ENCODE measurements at regions not wholly inside any gene's neighbourhood (a gene's known extent, or its start where the extent isn't known, plus 50 kb on each side); places are given as distances from the start of the nearest gene placed in this dataset.

DNA sequence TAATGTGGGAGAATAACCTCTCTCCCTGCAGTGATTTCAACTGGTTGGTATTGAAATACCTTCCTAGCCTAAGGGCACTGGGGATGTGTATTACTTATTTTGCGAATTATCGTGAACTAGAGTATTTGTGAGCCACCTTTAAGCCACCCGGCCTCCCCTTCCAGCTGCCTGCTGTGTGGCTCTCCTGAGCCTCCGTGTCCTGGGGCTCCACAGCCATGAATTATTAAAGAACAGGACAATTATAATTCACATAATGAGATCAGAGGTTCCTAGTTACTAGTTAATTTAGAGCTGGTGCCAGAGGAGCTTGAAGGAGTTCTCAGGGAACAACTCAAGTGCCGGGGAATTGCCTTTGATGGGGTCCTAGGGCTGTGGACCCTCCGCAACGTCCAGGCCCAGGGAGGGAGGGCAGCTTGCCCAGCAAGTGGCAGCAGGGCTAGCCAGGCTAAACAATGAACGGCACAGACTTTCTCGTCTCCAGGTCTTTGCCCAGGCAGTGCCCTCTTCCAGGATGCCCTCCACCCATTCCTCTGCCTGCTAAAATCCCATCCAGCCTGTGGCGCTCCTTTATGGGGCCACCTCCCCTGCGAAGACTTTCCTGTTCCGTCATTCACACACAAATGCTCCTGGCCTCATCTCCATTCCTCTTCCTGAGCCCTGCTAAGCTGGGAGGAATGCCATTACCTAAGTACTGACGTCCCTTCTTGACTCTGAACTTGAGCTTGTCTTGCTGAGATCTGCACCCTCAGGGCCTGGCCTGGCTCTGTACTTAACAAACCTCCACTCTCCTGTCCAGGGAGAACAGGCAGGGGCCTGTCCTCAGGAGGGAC is 91.5 kb downstream of the RTL6 start:
- Mint-ChIP-seq H3K4me3 (no peak overlapping the region), H3K4me1 (no peaks in the 10 kb centered on the region), H3K27ac (peak overlapping the region in 1 of 9 donors; percentile 5), H3K27me3 (peaks cover 0 to 3% (median 0%) of the 10 kb centered on the region in 5 donors), H3K36me3 (no peaks in the 10 kb centered on the region), H3K9me3 (no peaks in the 10 kb centered on the region)
- DNase-seq (no peak), ATAC-seq (no peak)
- ChIA-PET POLR2A (no interaction called here), CTCF (no interaction called here)
- intact Hi-C loops (cut with micrococcal nuclease), result no loop called here
- Histone ChIP-seq H3K4me1 (ENCODE audit: control insufficient read depth in 2 of 2, insufficient read depth in 2 of 2, low read length in 2 of 2) (no peaks in the 10 kb centered on the region), H3K9me3 (ENCODE audit: control insufficient read depth in 2 of 3, low read length in 3 of 3) (no peaks in the 10 kb centered on the region), H3K27me3 (ENCODE audit: control insufficient read depth in 2 of 2, insufficient read depth in 2 of 2, low read length in 2 of 2) (no peaks in the 10 kb centered on the region), H3K36me3 (ENCODE audit: control insufficient read depth in 2 of 3, insufficient read depth in 3 of 3, low read length in 3 of 3) (no peaks in the 10 kb centered on the region), H3K27ac (ENCODE audit: low read depth, low read length) (no peak overlapping the region), H3K4me3 (ENCODE audit: low read length) (no peak overlapping the region)

- no peaks in the 10 kb centered on the region for H3K27me3 ChIP-seq (ENCODE audit: control insufficient read depth in 2 of 2, insufficient read depth in 2 of 2, low read length in 2 of 2)
- DNase-seq (no peak), ATAC-seq (no peak)
- H3K4me3 ChIP-seq (ENCODE audit: low read length), result no peak overlapping the region
- ChIA-PET POLR2A (no interaction called here), CTCF (no interaction called here)
- H3K36me3 ChIP-seq (ENCODE audit: control insufficient read depth in 2 of 3, insufficient read depth in 3 of 3, low read length in 3 of 3), result no peaks in the 10 kb centered on the region
- H3K27ac ChIP-seq (ENCODE audit: low read depth, low read length), result no peak overlapping the region
- Mint-ChIP-seq H3K4me3 (no peak overlapping the region), H3K4me1 (no peaks in the 10 kb centered on the region), H3K9me3 (no peaks in the 10 kb centered on the region), H3K27me3 (peaks cover 0 to 3% (median 0%) of the 10 kb centered on the region in 5 donors), H3K27ac (no peak overlapping the region), H3K36me3 (no peaks in the 10 kb centered on the region)
- no peaks in the 10 kb centered on the region for H3K4me1 ChIP-seq (ENCODE audit: control insufficient read depth in 2 of 2, insufficient read depth in 2 of 2, low read length in 2 of 2)
- intact Hi-C loops (cut with micrococcal nuclease), result no loop called here
- no peaks in the 10 kb centered on the region for H3K9me3 ChIP-seq (ENCODE audit: control insufficient read depth in 2 of 3, low read length in 3 of 3)
These were observed 92.4 kb downstream of the RTL6 start for GRCh38 chr22:44405661-44406060.

DNA sequence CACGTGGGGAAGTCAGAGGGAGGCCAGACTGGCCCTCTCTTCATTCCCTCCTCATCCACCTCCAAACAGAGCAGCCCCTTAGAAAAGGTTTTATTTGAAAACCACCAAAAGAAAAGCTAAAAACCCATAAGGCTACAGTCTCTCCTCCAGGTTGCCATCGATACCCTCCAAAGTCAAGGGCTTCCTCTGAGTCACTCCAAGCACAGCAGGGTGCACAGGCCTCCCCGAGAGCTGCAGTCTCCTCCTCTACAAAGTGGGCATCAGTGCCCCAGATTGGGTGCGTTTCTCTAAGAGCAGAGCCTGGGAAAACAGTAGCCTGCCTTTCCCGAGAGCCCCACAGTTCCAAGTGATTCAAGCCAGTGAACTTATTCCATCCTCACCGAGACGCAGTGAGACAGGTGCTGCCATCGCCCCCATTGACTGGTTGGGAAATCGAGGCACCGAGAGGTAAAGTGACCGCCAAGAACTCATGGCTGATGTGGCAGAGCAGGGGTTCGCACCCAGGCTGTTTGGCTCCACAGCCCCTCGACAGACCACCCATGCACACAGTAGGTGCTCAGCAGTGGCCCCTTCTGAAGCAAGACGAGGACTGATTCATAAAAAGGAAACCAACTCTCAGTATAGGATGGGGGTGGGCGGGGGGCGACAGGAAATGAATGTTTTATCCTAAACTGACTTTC is 91.7 kb upstream of the SHISAL1 start:
- no peaks in the 10 kb centered on the region for H3K9me3 ChIP-seq (ENCODE audit: control insufficient read depth in 2 of 3, low read length in 3 of 3)
- no peaks in the 10 kb centered on the region for H3K36me3 ChIP-seq (ENCODE audit: control insufficient read depth in 2 of 3, insufficient read depth in 3 of 3, low read length in 3 of 3)
- POLR2A ChIA-PET, result no interaction called here
- no peak overlapping the region for H3K4me3 Mint-ChIP-seq
- H3K27me3 ChIP-seq (ENCODE audit: control insufficient read depth in 2 of 2, insufficient read depth in 2 of 2, low read length in 2 of 2), result no peaks in the 10 kb centered on the region
- no peaks in the 10 kb centered on the region for H3K4me1 ChIP-seq (ENCODE audit: control insufficient read depth in 2 of 2, insufficient read depth in 2 of 2, low read length in 2 of 2)
- no peak for DNase-seq
- H3K9me3 Mint-ChIP-seq, result no peaks in the 10 kb centered on the region
- H3K36me3 Mint-ChIP-seq, result no peaks in the 10 kb centered on the region
- ATAC-seq, result no peak
- H3K4me1 Mint-ChIP-seq, result no peaks in the 10 kb centered on the region
- CTCF ChIA-PET, result no interaction called here
- no peak overlapping the region for H3K27ac Mint-ChIP-seq
- intact Hi-C loops (cut with micrococcal nuclease), result no loop called here
- peaks cover 0 to 3% (median 0%) of the 10 kb centered on the region in 5 donors for H3K27me3 Mint-ChIP-seq
- no peak overlapping the region for H3K4me3 ChIP-seq (ENCODE audit: low read length)
- H3K27ac ChIP-seq (ENCODE audit: low read depth, low read length), result no peak overlapping the region

GRCh38 chr22:44403602-44404329 is 91.0 kb upstream of the SHISAL1 start:
- Mint-ChIP-seq H3K27me3 (peaks cover 0 to 3% (median 0%) of the 10 kb centered on the region in 5 donors), H3K27ac (no peak overlapping the region), H3K4me1 (no peaks in the 10 kb centered on the region), H3K9me3 (no peaks in the 10 kb centered on the region), H3K4me3 (no peak overlapping the region), H3K36me3 (no peaks in the 10 kb centered on the region)
- no peaks in the 10 kb centered on the region for H3K27me3 ChIP-seq (ENCODE audit: control insufficient read depth in 2 of 2, insufficient read depth in 2 of 2, low read length in 2 of 2)
- H3K4me1 ChIP-seq (ENCODE audit: control insufficient read depth in 2 of 2, insufficient read depth in 2 of 2, low read length in 2 of 2), result no peaks in the 10 kb centered on the region
- no peaks in the 10 kb centered on the region for H3K9me3 ChIP-seq (ENCODE audit: control insufficient read depth in 2 of 3, low read length in 3 of 3)
- no peak for DNase-seq
- ChIA-PET CTCF (no interaction called here), POLR2A (no interaction called here)
- intact Hi-C loops (cut with micrococcal nuclease), result no loop called here
- H3K36me3 ChIP-seq (ENCODE audit: control insufficient read depth in 2 of 3, insufficient read depth in 3 of 3, low read length in 3 of 3), result no peaks in the 10 kb centered on the region
- no peak overlapping the region for H3K4me3 ChIP-seq (ENCODE audit: low read length)
- no peak overlapping the region for H3K27ac ChIP-seq (ENCODE audit: low read depth, low read length)
- no peak for ATAC-seq

DNA sequence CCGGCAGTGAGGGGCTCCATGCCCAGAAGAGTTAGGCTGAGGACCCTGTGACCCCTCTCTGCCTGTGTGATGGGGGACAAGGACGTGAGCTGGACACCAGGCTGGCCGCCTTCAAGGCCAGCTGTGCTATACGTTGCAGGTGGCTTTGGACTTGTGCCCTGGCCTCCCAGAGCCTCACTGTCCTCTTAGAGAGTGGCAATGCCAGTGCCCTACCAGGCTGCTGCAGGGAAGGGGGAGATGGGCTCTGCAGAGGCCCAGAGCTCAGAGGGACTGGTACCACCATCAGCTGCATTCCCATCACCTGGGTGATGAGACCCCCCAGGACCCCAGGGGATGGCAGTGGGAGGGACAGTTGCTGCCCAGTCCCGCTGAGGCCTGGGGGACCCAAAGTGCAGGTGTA is 90.4 kb upstream of the SHISAL1 start:
- no peaks in the 10 kb centered on the region for H3K27me3 ChIP-seq (ENCODE audit: control insufficient read depth in 2 of 2, insufficient read depth in 2 of 2, low read length in 2 of 2)
- CTCF ChIA-PET, result no interaction called here
- DNase-seq (no peak), ATAC-seq (no peak)
- POLR2A ChIA-PET, result no interaction called here
- intact Hi-C loops (cut with micrococcal nuclease), result no loop called here
- Mint-ChIP-seq H3K36me3 (no peaks in the 10 kb centered on the region), H3K27ac (no peak overlapping the region), H3K9me3 (no peaks in the 10 kb centered on the region), H3K27me3 (peaks cover 0 to 3% (median 0%) of the 10 kb centered on the region in 5 donors), H3K4me3 (no peak overlapping the region), H3K4me1 (no peaks in the 10 kb centered on the region)
- no peak overlapping the region for H3K4me3 ChIP-seq (ENCODE audit: low read length)
- no peaks in the 10 kb centered on the region for H3K9me3 ChIP-seq (ENCODE audit: control insufficient read depth in 2 of 3, low read length in 3 of 3)
- H3K4me1 ChIP-seq (ENCODE audit: control insufficient read depth in 2 of 2, insufficient read depth in 2 of 2, low read length in 2 of 2), result no peaks in the 10 kb centered on the region
- no peak overlapping the region for H3K27ac ChIP-seq (ENCODE audit: low read depth, low read length)
- no peaks in the 10 kb centered on the region for H3K36me3 ChIP-seq (ENCODE audit: control insufficient read depth in 2 of 3, insufficient read depth in 3 of 3, low read length in 3 of 3)

DNA sequence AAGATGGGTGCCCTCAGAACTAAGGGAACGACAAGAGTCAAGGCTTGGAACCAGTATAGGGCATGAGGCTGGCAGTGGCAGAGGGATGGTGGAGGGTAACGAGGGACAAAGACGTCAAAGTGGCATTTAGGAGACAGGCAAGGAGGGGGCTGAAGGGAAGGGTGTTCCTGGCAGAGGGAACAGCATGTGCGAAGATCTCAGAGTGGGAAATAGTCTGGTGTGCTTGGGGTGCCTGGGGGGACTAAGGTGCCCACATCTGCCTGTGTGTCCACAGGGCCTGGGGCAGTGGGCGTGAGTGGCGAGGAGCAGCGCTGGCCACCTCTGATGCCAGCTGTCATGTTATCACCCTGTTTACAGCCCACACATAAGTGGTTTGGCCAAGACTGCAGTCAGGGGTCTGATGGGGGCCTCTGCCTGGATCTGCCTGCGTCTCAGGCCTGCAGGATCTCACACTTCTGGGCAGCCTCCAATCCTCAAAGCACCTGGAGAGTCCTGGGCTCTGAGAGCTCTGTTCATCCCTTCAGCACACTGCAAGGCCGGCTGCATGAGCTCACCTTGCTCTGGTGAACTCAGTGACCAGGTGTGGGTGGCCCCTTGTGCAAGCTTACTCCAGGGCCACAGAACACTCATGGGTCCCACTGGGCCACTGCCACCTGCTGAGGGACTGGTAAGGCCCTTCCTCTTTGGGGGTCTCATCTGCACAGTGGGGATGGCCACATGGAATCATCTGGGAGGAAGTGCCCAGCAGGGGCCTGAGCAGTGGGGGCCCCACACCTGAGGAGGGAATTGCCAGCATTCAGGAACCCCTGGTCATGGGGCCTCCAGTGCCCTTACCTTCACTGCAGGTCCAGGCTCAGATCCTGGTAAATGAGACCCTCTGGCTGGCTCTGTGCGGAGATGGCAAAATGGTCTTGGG is 89.7 kb upstream of the SHISAL1 start:
- POLR2A ChIA-PET, result no interaction called here

More for the DNA sequence above, 89.7 kb upstream of the SHISAL1 start:
- H3K4me3 Mint-ChIP-seq, result no peak overlapping the region
- Histone ChIP-seq H3K36me3 (ENCODE audit: control insufficient read depth in 2 of 3, insufficient read depth in 3 of 3, low read length in 3 of 3) (no peaks in the 10 kb centered on the region), H3K27me3 (ENCODE audit: control insufficient read depth in 2 of 2, insufficient read depth in 2 of 2, low read length in 2 of 2) (no peaks in the 10 kb centered on the region), H3K4me1 (ENCODE audit: control insufficient read depth in 2 of 2, insufficient read depth in 2 of 2, low read length in 2 of 2) (no peaks in the 10 kb centered on the region), H3K4me3 (ENCODE audit: low read length) (no peak overlapping the region), H3K9me3 (ENCODE audit: control insufficient read depth in 2 of 3, low read length in 3 of 3) (no peaks in the 10 kb centered on the region), H3K27ac (ENCODE audit: low read depth, low read length) (no peak overlapping the region)
- peaks cover 0 to 3% (median 0%) of the 10 kb centered on the region in 5 donors for H3K27me3 Mint-ChIP-seq
- intact Hi-C loops (cut with micrococcal nuclease), result no loop called here
- ATAC-seq (no peak), DNase-seq (no peak)
- H3K9me3 Mint-ChIP-seq, result no peaks in the 10 kb centered on the region
- no peaks in the 10 kb centered on the region for H3K36me3 Mint-ChIP-seq
- CTCF ChIA-PET, result no interaction called here
- H3K27ac Mint-ChIP-seq, result no peak overlapping the region
- H3K4me1 Mint-ChIP-seq, result no peaks in the 10 kb centered on the region
